ENCODE measurements at regions not wholly inside any gene's neighbourhood (a gene's known extent, or its start where the extent isn't known, plus 50 kb on each side); places are given as distances from the start of the nearest gene placed in this dataset.

GRCh38 chr22:22759889-22760546, 115.6 kb downstream of the GGTLC2 start:
- Histone ChIP-seq H3K36me3 (ENCODE audit: insufficient read depth, low read length, poor library complexity, severe bottlenecking) (no peaks in the 10 kb centered on the region), H3K27ac (ENCODE audit: low read depth, low read length, poor library complexity, severe bottlenecking) (no peak overlapping the region), H3K4me3 (ENCODE audit: low read depth, low read length, poor library complexity, severe bottlenecking) (no peak overlapping the region), H3K4me1 (ENCODE audit: insufficient read depth, low read length, poor library complexity, severe bottlenecking) (no peaks in the 10 kb centered on the region), H3K9me3 (ENCODE audit: low read depth, low read length, poor library complexity, severe bottlenecking) (no peaks in the 10 kb centered on the region), H3K27me3 (replicated peaks; ENCODE audit: insufficient read depth, low read depth, low read length, poor library complexity) (no peaks in the 10 kb centered on the region)
- no peak for DNase-seq (ENCODE audit: low spot score)
- BruUV-seq (replicated peaks): no TSS peak
- ChIA-PET POLR2A (ENCODE audit: low non-redundant PET) (no interaction called here), CTCF (no interaction called here)
- no peak for TF ChIP-seq EZH2 (IDR thresholded peaks at IDR 0.05; ENCODE audit: borderline replicate concordance, low read depth, low read length, poor library complexity, severe bottlenecking)
- TF ChIP-seq, protein P1, sequence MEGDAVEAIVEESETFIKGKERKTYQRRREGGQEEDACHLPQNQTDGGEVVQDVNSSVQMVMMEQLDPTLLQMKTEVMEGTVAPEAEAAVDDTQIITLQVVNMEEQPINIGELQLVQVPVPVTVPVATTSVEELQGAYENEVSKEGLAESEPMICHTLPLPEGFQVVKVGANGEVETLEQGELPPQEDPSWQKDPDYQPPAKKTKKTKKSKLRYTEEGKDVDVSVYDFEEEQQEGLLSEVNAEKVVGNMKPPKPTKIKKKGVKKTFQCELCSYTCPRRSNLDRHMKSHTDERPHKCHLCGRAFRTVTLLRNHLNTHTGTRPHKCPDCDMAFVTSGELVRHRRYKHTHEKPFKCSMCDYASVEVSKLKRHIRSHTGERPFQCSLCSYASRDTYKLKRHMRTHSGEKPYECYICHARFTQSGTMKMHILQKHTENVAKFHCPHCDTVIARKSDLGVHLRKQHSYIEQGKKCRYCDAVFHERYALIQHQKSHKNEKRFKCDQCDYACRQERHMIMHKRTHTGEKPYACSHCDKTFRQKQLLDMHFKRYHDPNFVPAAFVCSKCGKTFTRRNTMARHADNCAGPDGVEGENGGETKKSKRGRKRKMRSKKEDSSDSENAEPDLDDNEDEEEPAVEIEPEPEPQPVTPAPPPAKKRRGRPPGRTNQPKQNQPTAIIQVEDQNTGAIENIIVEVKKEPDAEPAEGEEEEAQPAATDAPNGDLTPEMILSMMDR (conservative IDR thresholded peaks at IDR 0.05; ENCODE audit: low read depth, low read length): no peak
- intact Hi-C loops (cut with micrococcal nuclease; ENCODE audit: unreplicated experiment): no loop called here

GRCh38 chr22:22761606-22761962, 117.2 kb downstream of the GGTLC2 start:
- DNase-seq (ENCODE audit: low spot score): no peak
- Histone ChIP-seq H3K36me3 (ENCODE audit: insufficient read depth, low read length, poor library complexity, severe bottlenecking) (no peaks in the 10 kb centered on the region), H3K9me3 (ENCODE audit: low read depth, low read length, poor library complexity, severe bottlenecking) (no peaks in the 10 kb centered on the region), H3K27me3 (replicated peaks; ENCODE audit: insufficient read depth, low read depth, low read length, poor library complexity) (no peaks in the 10 kb centered on the region), H3K4me1 (ENCODE audit: insufficient read depth, low read length, poor library complexity, severe bottlenecking) (no peaks in the 10 kb centered on the region), H3K27ac (ENCODE audit: low read depth, low read length, poor library complexity, severe bottlenecking) (no peak overlapping the region), H3K4me3 (ENCODE audit: low read depth, low read length, poor library complexity, severe bottlenecking) (no peak overlapping the region)
- ChIA-PET POLR2A (ENCODE audit: low non-redundant PET) (no interaction called here), CTCF (no interaction called here)
- intact Hi-C loops (cut with micrococcal nuclease; ENCODE audit: unreplicated experiment): no loop called here
- no TSS peak for BruUV-seq (replicated peaks)
- TF ChIP-seq, protein P1 (conservative IDR thresholded peaks at IDR 0.05; ENCODE audit: low read depth, low read length): no peak
- no peak for TF ChIP-seq EZH2 (IDR thresholded peaks at IDR 0.05; ENCODE audit: borderline replicate concordance, low read depth, low read length, poor library complexity, severe bottlenecking)

DNA sequence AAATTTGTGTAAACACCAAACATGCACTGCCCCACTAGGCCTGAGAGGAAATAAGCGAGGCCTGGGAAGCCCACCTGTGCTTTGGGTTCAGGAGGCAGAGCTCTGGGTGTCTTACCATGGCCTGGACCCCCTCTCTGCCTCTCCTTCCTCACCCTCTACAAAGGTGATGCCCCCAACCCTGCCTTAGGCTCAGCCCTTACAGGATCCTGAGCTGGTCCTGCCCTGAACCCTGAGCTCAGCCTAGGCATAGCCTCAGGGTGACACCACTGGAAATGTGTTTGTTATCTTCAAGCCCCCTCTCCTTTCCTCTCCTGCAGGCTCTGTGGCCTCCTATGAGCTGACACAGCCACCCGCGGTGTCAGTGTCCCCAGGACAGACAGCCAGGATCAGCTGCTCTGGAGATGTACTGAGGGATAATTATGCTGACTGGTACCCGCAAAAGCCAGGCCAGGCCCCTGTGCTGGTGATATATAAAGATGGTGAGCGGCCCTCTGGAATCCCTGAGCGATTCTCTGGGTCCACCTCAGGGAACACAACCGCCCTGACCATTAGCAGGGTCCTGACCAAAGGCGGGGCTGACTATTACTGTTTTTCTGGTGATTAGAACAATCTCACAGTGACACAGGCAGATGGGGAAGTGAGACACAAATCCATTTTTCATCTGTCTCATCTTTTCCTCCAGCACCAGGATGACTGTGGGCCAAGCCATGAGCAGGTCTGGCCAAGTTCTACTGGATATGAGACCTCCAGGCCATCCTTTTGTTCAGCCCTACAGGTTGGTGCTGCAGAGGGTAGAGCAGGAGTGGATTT, 117.8 kb downstream of the GGTLC2 start:
- no TSS peak for BruUV-seq (replicated peaks)
- DNase-seq (ENCODE audit: low spot score): no peak
- no peaks in the 10 kb centered on the region for H3K36me3 ChIP-seq (ENCODE audit: insufficient read depth, low read length, poor library complexity, severe bottlenecking)
- intact Hi-C loops (cut with micrococcal nuclease; ENCODE audit: unreplicated experiment): no loop called here
- no peaks in the 10 kb centered on the region for H3K27me3 ChIP-seq (replicated peaks; ENCODE audit: insufficient read depth, low read depth, low read length, poor library complexity)
- H3K9me3 ChIP-seq (ENCODE audit: low read depth, low read length, poor library complexity, severe bottlenecking): no peaks in the 10 kb centered on the region
- TF ChIP-seq EZH2 (IDR thresholded peaks at IDR 0.05; ENCODE audit: borderline replicate concordance, low read depth, low read length, poor library complexity, severe bottlenecking): no peak
- TF ChIP-seq, protein P1 (conservative IDR thresholded peaks at IDR 0.05; ENCODE audit: low read depth, low read length): no peak
- POLR2A ChIA-PET (ENCODE audit: low non-redundant PET): no interaction called here
- H3K27ac ChIP-seq (ENCODE audit: low read depth, low read length, poor library complexity, severe bottlenecking): no peak overlapping the region
- H3K4me3 ChIP-seq (ENCODE audit: low read depth, low read length, poor library complexity, severe bottlenecking): no peak overlapping the region
- CTCF ChIA-PET: interaction anchor here (0.6 kb wide), 1 partner anchor 10 kb away, joined by 4 read pairs; no protein-coding TSS in a partner anchor
- no peaks in the 10 kb centered on the region for H3K4me1 ChIP-seq (ENCODE audit: insufficient read depth, low read length, poor library complexity, severe bottlenecking)

All from A673 (cell line).